Mesenchymal stem cell (in vitro differentiated cells and primary cell): ENCODE measurements at regions not wholly inside any gene's neighbourhood (a gene's known extent, or its start where the extent isn't known, plus 50 kb on each side); places are given as distances from the start of the nearest gene placed in this dataset.
"Not testable (repeated sequence)": the region's sequence is repeated elsewhere in the genome, so short reads cannot be mapped to it uniquely, and the experiment has no call there.

Experiments
- DNase-seq: peaks from one replicate; pipeline ENCODE4 v3.0.0-alpha.2; 2013
- H2AFZ ChIP-seq: one replicate; pipeline ENCODE4 v1.6.1; 2013; ENCODE audit warnings: low read depth, mild to moderate bottlenecking, control low read depth, inconsistent platforms, low read length, moderate library complexity
- H2AK5ac ChIP-seq: 2 replicates; pipeline ENCODE4 v1.6.1; 2013; ENCODE audit warnings: low read length, moderate library complexity, mild to moderate bottlenecking, inconsistent platforms; ENCODE audit not compliant: severe bottlenecking
- H2BK120ac ChIP-seq: one replicate; pipeline ENCODE4 v1.6.1; 2013; ENCODE audit warnings: low read depth, mild to moderate bottlenecking, inconsistent platforms, low read length, moderate library complexity
- H2BK12ac ChIP-seq, 2 experiments: one replicate each; pipeline ENCODE4 v1.6.1; 2013; ENCODE audit warnings: inconsistent platforms in 2 of 2, low read length in 2 of 2, mild to moderate bottlenecking in 2 of 2, moderate library complexity in 2 of 2, control low read depth in 1 of 2
- H2BK15ac ChIP-seq: one replicate; pipeline ENCODE4 v1.6.1; 2013; ENCODE audit warnings: mild to moderate bottlenecking, low read depth, inconsistent platforms; ENCODE audit not compliant: poor library complexity, severe bottlenecking
- H2BK5ac ChIP-seq: 2 replicates; pipeline ENCODE4 v1.6.1; 2013; ENCODE audit warnings: low read depth, mild to moderate bottlenecking, low read length, control low read depth, inconsistent platforms; ENCODE audit not compliant: poor library complexity, severe bottlenecking
- H3K14ac ChIP-seq, 2 experiments: one replicate each; pipeline ENCODE4 v1.6.1; 2013; ENCODE audit warnings: inconsistent platforms in 2 of 2, low read length in 2 of 2, control low read depth in 1 of 2, mild to moderate bottlenecking in 1 of 2, moderate library complexity in 1 of 2
- H3K18ac ChIP-seq, 2 experiments: one replicate each; pipeline ENCODE4 v1.6.1; 2013; ENCODE audit warnings: inconsistent platforms in 2 of 2, low read length in 2 of 2, control low read depth in 1 of 2, low read depth in 1 of 2, mild to moderate bottlenecking in 1 of 2
- H3K23ac ChIP-seq, 2 experiments: one replicate each; pipeline ENCODE4 v1.6.1; 2013; ENCODE audit warnings: inconsistent platforms in 2 of 2, low read length in 2 of 2, mild to moderate bottlenecking in 2 of 2, moderate library complexity in 2 of 2, control low read depth in 1 of 2
- H3K27ac ChIP-seq: 2 replicates; pipeline ENCODE4 v1.5.1; 2013; ENCODE audit warnings: mild to moderate bottlenecking, moderate library complexity, low read length, control low read depth, inconsistent platforms; ENCODE audit not compliant: poor library complexity, severe bottlenecking
- H3K27me3 ChIP-seq, 2 experiments: 2 replicates each; pipeline versions ENCODE4 v1.6.1 to v1.7.0; 2013; ENCODE audit warnings: low read length in 2 of 2, mild to moderate bottlenecking in 2 of 2, moderate library complexity in 2 of 2, control low read depth in 1 of 2, inconsistent platforms in 1 of 2; ENCODE audit not compliant: control insufficient read depth in 1 of 2, insufficient read depth in 1 of 2
- H3K36me3 ChIP-seq, 2 experiments: 2 replicates each; pipeline versions ENCODE4 v1.6.1 to v1.7.0; 2013; ENCODE audit warnings: low read length in 2 of 2, control low read depth in 1 of 2, inconsistent platforms in 1 of 2, low read depth in 1 of 2, mild to moderate bottlenecking in 1 of 2; ENCODE audit not compliant: insufficient read depth in 2 of 2, control insufficient read depth in 1 of 2
- H3K4ac ChIP-seq, 2 experiments: one replicate each; pipeline ENCODE4 v1.6.1; 2013; ENCODE audit warnings: inconsistent platforms in 2 of 2, low read length in 2 of 2, mild to moderate bottlenecking in 2 of 2, moderate library complexity in 2 of 2, control low read depth in 1 of 2, low read depth in 1 of 2
- H3K4me1 ChIP-seq: 2 replicates; pipeline ENCODE4 v1.6.1; 2013; ENCODE audit warnings: low read depth, low read length, control low read depth; ENCODE audit not compliant: control insufficient read depth, insufficient read depth
- H3K4me2 ChIP-seq: 2 replicates; pipeline ENCODE4 v1.6.1; 2013; ENCODE audit warnings: low read length, mild to moderate bottlenecking, inconsistent platforms; ENCODE audit not compliant: poor library complexity, severe bottlenecking
- H3K4me3 ChIP-seq, 2 experiments: 2 replicates each; pipeline versions ENCODE4 v1.5.1 to v1.7.0; 2013; ENCODE audit warnings: low read length in 2 of 2, mild to moderate bottlenecking in 2 of 2, control low read depth in 1 of 2, low read depth in 1 of 2; ENCODE audit not compliant: insufficient read depth in 1 of 2
- H3K79me1 ChIP-seq: replicated peaks from 2 replicates; pipeline ENCODE4 v1.6.1; 2013; ENCODE audit warnings: mild to moderate bottlenecking, control low read depth, low read length, inconsistent platforms; ENCODE audit not compliant: poor library complexity, severe bottlenecking
- H3K9ac ChIP-seq: 2 replicates; pipeline ENCODE4 v1.7.0; 2013; ENCODE audit warnings: mild to moderate bottlenecking, low read length, moderate library complexity
- H3K9me3 ChIP-seq: 2 replicates; pipeline ENCODE4 v1.7.0; 2013; ENCODE audit warnings: mild to moderate bottlenecking, low read length; ENCODE audit not compliant: control insufficient read depth
- H4K8ac ChIP-seq: one replicate; pipeline ENCODE4 v1.6.1; 2013; ENCODE audit warnings: inconsistent platforms, mild to moderate bottlenecking, low read length, moderate library complexity
- H4K91ac ChIP-seq: one replicate; pipeline ENCODE4 v1.6.1; 2013; ENCODE audit warnings: mild to moderate bottlenecking, low read length, inconsistent platforms
- WGBS: methylation state at CpG from one replicate; pipeline ENCODE4 v1.1.7; 2013; ENCODE audit warnings: mixed read lengths; 5-methylcytosine and 5-hydroxymethylcytosine counted together

DNA sequence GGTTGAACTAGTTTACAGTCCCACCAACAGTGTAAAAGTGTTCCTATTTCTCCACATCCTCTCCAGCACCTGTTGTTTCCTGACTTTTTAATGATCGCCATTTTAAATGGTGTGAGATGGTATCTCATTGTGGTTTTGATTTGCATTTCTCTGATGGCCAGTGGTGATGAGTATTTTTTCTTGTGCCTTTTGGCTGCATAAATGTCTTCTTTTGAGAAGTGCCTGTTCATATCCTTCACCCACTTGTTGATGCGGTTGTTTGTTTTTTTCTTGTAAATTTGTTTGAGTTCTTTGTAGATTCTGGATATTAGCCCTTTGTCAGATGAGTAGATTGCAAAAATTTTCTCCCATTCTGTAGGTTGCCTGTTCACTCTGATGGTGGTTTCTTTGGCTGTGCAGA lies 462.0 kb upstream of the ZMIZ1 start:
- H3K79me1 ChIP-seq, H3K4me2 ChIP-seq, H4K91ac ChIP-seq, H3K36me3 ChIP-seq, H2BK15ac ChIP-seq, H3K23ac ChIP-seq, H3K4me1 ChIP-seq, H2BK5ac ChIP-seq, H3K14ac ChIP-seq, H3K18ac ChIP-seq, H2AK5ac ChIP-seq, H3K4ac ChIP-seq, H2BK120ac ChIP-seq, H3K9ac ChIP-seq, H3K27ac ChIP-seq, H4K8ac ChIP-seq, H2BK12ac ChIP-seq, H2AFZ ChIP-seq, DNase-seq, H3K27me3 ChIP-seq, H3K4me3 ChIP-seq: not testable (repeated sequence)
- peaks cover 19% of the 10 kb centered on the region for H3K9me3 ChIP-seq
- 100% methylated on average over 2 of the region's 2 CpGs for WGBS

DNA sequence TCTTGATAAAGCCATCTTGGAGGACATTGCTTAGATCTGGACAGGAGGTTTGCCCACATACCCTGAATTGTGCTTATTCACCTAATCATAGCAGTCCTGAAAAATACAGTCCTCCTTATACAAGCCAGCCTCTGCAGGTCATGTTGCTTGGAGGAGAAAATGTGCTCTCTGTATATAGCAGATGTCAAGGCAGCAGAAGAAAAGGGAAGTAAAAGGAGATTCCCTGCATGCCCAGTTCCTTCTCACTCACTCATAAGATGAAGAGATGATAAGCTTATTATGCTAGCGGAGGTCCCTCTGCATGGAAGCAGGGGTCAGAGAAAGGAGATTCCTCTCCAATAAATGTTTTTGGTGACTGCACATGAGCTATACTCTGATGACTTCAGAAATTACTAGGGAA lies 458.8 kb upstream of the ZMIZ1 start:
- H3K36me3 ChIP-seq = no peaks in the 10 kb centered on the region
- WGBS = 100% methylated on average over 1 of the region's 1 CpG
- H3K27me3 ChIP-seq = peaks cover 9 to 21% of the 10 kb centered on the region in 2 experiments
- no peak overlapping the region for H2BK120ac ChIP-seq
- no peak overlapping the region for H3K23ac ChIP-seq
- no peak overlapping the region for H4K8ac ChIP-seq
- H2BK15ac ChIP-seq = no peak overlapping the region
- no peak overlapping the region for H4K91ac ChIP-seq
- peaks cover under 1% of the 10 kb centered on the region for H3K4me1 ChIP-seq
- no peaks in the 10 kb centered on the region for H3K79me1 ChIP-seq
- no peak for DNase-seq
- no peak overlapping the region for H2AFZ ChIP-seq
- no peak overlapping the region for H3K9ac ChIP-seq
- no peak overlapping the region for H3K4ac ChIP-seq
- H2BK12ac ChIP-seq = no peak overlapping the region
- no peak overlapping the region for H2BK5ac ChIP-seq
- no peak overlapping the region for H3K18ac ChIP-seq
- no peak overlapping the region for H3K27ac ChIP-seq
- no peak overlapping the region for H2AK5ac ChIP-seq
- no peak overlapping the region for H3K14ac ChIP-seq
- no peak overlapping the region for H3K4me3 ChIP-seq
- no peak overlapping the region for H3K4me2 ChIP-seq
- peaks cover 19% of the 10 kb centered on the region for H3K9me3 ChIP-seq

GRCh38 chr10:78613132-78613531 lies 455.6 kb upstream of the ZMIZ1 start:
- Histone ChIP-seq H3K23ac (no peak overlapping the region), H3K9me3 (peaks cover 19% of the 10 kb centered on the region), H2BK5ac (no peak overlapping the region), H2AFZ (no peak overlapping the region), H3K36me3 (no peaks in the 10 kb centered on the region), H3K4ac (no peak overlapping the region), H2BK120ac (no peak overlapping the region), H3K4me2 (no peak overlapping the region), H2AK5ac (no peak overlapping the region), H3K27me3 (peaks cover 28 to 39% of the 10 kb centered on the region in 2 experiments), H4K91ac (no peak overlapping the region), H3K4me3 (no peak overlapping the region), H2BK15ac (no peak overlapping the region), H3K14ac (no peak overlapping the region), H3K4me1 (no peaks in the 10 kb centered on the region), H3K27ac (no peak overlapping the region), H3K18ac (no peak overlapping the region), H3K9ac (no peak overlapping the region), H2BK12ac (no peak overlapping the region), H4K8ac (no peak overlapping the region), H3K79me1 (no peaks in the 10 kb centered on the region)
- no peak for DNase-seq

GRCh38 chr10:78614267-78614666 lies 454.5 kb upstream of the ZMIZ1 start:
- Histone ChIP-seq H3K9ac (no peak overlapping the region), H2AFZ (no peak overlapping the region), H3K27me3 (peaks cover 28 to 39% of the 10 kb centered on the region in 2 experiments), H3K4me1 (no peaks in the 10 kb centered on the region), H3K27ac (no peak overlapping the region), H3K9me3 (peaks cover 12% of the 10 kb centered on the region), H2AK5ac (no peak overlapping the region), H3K4ac (no peak overlapping the region), H4K91ac (no peak overlapping the region), H4K8ac (no peak overlapping the region), H2BK15ac (no peak overlapping the region), H3K18ac (no peak overlapping the region), H2BK12ac (no peak overlapping the region), H3K14ac (no peak overlapping the region), H3K4me2 (no peak overlapping the region), H3K79me1 (no peaks in the 10 kb centered on the region), H3K23ac (no peak overlapping the region), H3K4me3 (no peak overlapping the region), H2BK5ac (no peak overlapping the region), H2BK120ac (no peak overlapping the region), H3K36me3 (no peaks in the 10 kb centered on the region)
- no peak for DNase-seq
- WGBS = 83% methylated on average over 3 of the region's 4 CpGs
